NCI-H128 (cell line): ENCODE measurements at regions not wholly inside any gene's neighbourhood (a gene's known extent, or its start where the extent isn't known, plus 50 kb on each side); places are given as distances from the start of the nearest gene placed in this dataset.

Source experiments
- DNase-seq: peaks from one replicate; lab custom pipeline; 2025; ENCODE audit not compliant: unreplicated experiment; lab: John Stamatoyannopoulos, UW

DNA sequence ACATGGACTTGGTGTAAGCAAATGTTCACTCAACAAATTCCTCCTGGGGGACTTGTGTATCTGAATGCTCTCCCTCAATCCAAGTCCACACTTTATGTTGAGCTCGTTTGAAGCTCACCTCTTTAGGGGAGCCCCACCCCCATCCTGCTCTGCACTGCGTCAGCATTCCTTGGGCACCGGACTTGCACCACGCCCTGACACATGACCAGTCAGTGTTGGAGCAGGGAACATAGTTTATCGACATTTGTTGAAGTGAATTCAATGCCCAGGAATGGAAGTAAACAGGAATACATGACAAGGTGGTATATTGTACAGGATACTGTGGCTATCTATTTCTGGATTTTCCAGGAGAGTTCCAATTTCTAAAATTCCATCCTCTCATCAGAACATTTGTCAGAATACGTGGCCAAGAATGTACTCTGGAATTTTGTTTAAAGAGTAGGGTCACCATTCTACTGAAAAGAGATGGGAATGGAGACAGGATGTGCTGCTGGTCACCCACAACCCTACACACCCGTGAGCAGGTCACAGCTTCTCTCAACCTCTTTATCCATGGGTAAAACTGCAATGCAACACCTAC, 60.0 kb upstream of the LNX1 start:
- DNase-seq = no peak

DNA sequence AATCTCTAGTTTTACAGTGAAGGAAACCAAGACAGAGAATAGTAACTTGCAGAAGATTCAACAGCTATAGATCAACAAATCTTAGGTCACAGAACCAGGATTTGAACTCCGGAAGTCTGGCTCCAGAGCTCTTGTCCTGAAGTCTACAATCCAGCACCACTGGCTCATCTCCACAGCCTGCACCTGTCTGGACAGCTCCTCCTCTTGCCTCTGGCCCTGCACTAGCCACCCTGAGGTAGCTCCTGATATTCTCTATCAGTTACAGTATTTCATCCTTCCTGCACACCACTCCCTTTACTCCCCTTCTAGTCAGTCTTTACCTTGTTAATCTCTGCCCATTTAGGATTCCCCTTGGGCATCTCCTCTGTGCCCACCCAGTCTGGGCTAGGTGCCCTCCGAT, 58.1 kb upstream of the LNX1 start:
- no peak for DNase-seq

DNA sequence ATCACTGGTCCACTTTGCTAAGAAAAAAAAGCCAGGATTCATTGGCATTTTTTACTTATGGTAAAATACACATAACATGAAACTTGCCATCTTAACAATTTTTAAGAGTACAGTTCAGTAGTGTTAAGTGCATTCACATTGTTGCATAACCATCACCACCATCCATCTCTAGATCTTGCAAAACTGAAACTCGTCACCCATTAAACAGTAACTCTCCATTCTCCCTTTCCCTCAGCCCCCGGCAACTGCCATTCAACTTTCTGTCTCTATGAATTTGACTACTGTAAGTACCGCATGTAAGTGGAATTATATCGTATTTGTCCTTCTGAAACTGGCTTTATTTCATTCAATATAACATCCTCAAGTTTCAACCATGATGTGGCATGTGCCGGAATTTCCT, 56.3 kb upstream of the LNX1 start:
- no peak for DNase-seq

DNA sequence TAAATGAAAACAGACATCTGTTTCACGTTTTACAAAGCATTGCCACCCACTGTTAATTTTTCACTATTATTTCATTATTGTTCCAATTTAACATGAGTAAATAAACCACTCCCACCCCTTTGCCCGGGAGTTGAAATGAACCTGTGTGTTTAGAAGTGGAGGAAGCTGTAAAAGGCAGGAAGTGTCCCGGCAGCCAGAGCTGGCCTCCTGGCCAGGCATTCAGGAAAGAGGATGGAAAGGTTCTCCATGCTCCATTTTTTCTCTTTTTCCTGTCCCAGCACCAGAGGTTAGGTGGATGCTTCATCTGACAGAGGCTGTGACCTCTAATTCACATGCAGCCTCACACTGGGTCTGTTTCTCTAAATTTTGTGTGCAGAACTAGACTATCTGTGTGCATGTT, 55.5 kb upstream of the LNX1 start:
- no peak for DNase-seq

GRCh38 chr4:53645108-53645507, 53.8 kb upstream of the LNX1 start:
- DNase-seq = no peak

DNA sequence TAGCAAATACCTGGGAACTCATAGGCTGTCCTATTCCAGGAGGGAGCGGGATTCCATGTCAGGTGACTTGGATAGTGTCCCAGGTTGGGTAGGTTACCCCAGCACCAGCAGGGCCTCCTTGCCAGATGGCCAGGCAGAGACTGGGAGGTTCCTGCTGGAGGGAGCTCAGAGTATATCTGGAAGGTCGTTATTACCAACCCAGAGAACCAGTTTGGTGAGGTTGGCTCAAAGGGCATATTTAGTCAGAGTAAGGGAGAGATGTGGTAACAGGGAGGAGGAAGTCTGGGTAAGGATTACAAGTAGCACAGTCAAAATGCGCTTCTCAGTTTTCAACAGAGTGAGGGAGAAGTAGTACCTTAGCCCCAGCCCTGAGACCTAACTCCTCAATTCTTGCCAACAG, 53.3 kb upstream of the LNX1 start:
- no peak for DNase-seq
